IgD-negative memory B cell (primary cell): ENCODE measurements at regions not wholly inside any gene's neighbourhood (a gene's known extent, or its start where the extent isn't known, plus 50 kb on each side); places are given as distances from the start of the nearest gene placed in this dataset.

ENCODE experiments used
- H3K27ac Mint-ChIP-seq, 3 donors: one replicate each; pipeline ENCODE4 v1.8.0; 2020 to 2022; ENCODE audit warnings: mild to moderate bottlenecking in 3 of 3, mixed read lengths in 3 of 3, moderate library complexity in 1 of 3
- H3K27me3 Mint-ChIP-seq: one replicate; pipeline ENCODE4 v1.8.0; 2021; ENCODE audit warnings: mixed read lengths
- H3K36me3 Mint-ChIP-seq: one replicate; pipeline ENCODE4 v1.8.0; 2020; ENCODE audit warnings: mild to moderate bottlenecking, mixed read lengths
- H3K4me1 Mint-ChIP-seq, 3 donors: one replicate each; pipeline ENCODE4 v1.8.0; 2020 to 2022; ENCODE audit warnings: mixed read lengths in 3 of 3, mild to moderate bottlenecking in 1 of 3
- H3K4me3 Mint-ChIP-seq, 4 donors: one replicate each; pipeline ENCODE4 v1.8.0; 2020 to 2022; ENCODE audit warnings: mild to moderate bottlenecking in 4 of 4, mixed read lengths in 4 of 4, moderate library complexity in 3 of 4
- H3K9me3 Mint-ChIP-seq, 3 donors: one replicate each; pipeline ENCODE4 v1.8.0; 2020 to 2021; ENCODE audit warnings: mixed read lengths in 3 of 3, mild to moderate bottlenecking in 1 of 3

DNA sequence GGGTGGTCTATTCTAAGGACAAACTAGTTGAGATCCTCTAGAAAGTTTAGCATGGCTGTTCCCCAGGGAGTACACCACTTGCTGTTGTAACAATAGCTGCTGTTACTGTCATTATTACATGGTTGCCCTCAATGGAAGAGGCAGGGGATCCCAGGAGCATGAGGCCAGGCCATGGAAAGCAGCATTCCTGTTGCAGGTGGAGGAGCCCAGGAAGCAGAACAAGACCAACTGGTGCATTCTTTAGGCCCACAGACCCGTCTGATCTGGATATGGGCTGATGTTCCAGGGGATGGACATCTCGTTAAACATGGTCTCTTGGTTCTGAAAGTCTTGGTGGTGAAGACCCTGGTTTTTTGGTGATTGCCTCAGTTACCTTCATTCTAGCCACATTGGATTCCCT lies 109.2 kb upstream of the WSCD2 start:
- peaks cover 5% of the 10 kb centered on the region for H3K27me3 Mint-ChIP-seq
- no peak overlapping the region for H3K4me3 Mint-ChIP-seq
- no peaks in the 10 kb centered on the region for H3K36me3 Mint-ChIP-seq
- H3K27ac Mint-ChIP-seq = no peak overlapping the region
- H3K4me1 Mint-ChIP-seq = no peaks in the 10 kb centered on the region
- peaks cover 0 to 2% (median 0%) of the 10 kb centered on the region in 3 donors for H3K9me3 Mint-ChIP-seq

DNA sequence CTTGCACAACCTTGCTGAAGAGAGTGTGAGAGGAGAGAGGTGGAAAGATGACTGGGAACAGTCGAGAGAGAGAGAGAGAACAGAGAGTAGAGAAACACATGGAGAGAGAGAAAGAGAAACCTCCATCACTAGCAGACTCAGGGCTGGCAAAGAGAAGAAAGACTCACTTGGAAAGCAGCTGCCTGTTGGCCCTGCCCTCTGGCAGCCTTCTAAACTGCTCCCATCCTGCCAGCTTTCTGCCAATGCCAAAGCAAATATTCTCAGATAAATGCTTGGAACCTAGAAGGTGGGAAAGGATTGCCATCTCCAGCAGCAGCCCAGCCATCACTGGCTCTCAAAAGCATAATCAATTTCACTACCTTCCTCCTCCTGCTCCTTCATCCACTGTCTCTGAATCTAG lies 107.9 kb upstream of the WSCD2 start:
- peaks cover 5% of the 10 kb centered on the region for H3K27me3 Mint-ChIP-seq
- no peak overlapping the region for H3K27ac Mint-ChIP-seq
- peaks cover 0 to 2% (median 0%) of the 10 kb centered on the region in 3 donors for H3K9me3 Mint-ChIP-seq
- no peaks in the 10 kb centered on the region for H3K36me3 Mint-ChIP-seq
- no peak overlapping the region for H3K4me3 Mint-ChIP-seq
- no peaks in the 10 kb centered on the region for H3K4me1 Mint-ChIP-seq

DNA sequence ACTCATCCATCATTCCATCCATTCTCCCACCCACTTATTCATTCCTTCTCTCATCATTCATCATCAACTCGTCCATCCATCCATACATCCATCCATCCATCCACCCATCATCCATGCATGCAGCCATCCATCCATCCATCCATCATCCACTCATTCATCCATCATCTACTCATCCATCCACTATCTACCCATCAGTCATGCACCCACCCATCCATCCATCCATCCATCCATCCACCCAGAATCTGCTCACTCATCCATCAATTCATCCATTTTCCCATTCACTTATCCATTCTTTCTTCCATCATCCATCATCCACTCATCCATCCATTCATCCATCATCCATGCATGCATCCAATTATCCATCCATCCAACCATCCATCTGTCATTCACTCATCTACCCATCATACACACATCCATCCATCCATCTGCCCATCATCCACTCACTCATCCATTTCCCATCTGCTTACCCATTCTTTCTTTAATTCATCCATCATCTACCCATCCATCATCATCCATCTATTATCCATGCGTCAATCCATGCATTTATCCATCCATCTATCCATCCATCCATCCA lies 107.1 kb upstream of the WSCD2 start:
- Mint-ChIP-seq H3K9me3 (peaks cover 0 to 2% (median 0%) of the 10 kb centered on the region in 3 donors), H3K27me3 (peaks cover 5% of the 10 kb centered on the region), H3K4me1 (no peaks in the 10 kb centered on the region), H3K36me3 (no peaks in the 10 kb centered on the region), H3K27ac (no peak overlapping the region), H3K4me3 (no peak overlapping the region)

- Mint-ChIP-seq H3K9me3 (no peaks in the 10 kb centered on the region), H3K4me1 (peaks cover 0 to 2% (median 0%) of the 10 kb centered on the region in 3 donors), H3K4me3 (no peak overlapping the region), H3K36me3 (peaks cover 1% of the 10 kb centered on the region), H3K27ac (no peak overlapping the region), H3K27me3 (peaks cover 18% of the 10 kb centered on the region)
Measured at GRCh38 chr12:108029051-108029835, 99.8 kb upstream of the WSCD2 start.

- Mint-ChIP-seq H3K27ac (peak overlapping the region in 1 of 3 donors; percentile 9), H3K27me3 (peaks cover 27% of the 10 kb centered on the region), H3K36me3 (peaks cover 1% of the 10 kb centered on the region), H3K4me3 (no peak overlapping the region), H3K9me3 (no peaks in the 10 kb centered on the region), H3K4me1 (peaks cover 0 to 2% (median 0%) of the 10 kb centered on the region in 3 donors)
Measured at GRCh38 chr12:108033090-108033489, 96.0 kb upstream of the WSCD2 start.

DNA sequence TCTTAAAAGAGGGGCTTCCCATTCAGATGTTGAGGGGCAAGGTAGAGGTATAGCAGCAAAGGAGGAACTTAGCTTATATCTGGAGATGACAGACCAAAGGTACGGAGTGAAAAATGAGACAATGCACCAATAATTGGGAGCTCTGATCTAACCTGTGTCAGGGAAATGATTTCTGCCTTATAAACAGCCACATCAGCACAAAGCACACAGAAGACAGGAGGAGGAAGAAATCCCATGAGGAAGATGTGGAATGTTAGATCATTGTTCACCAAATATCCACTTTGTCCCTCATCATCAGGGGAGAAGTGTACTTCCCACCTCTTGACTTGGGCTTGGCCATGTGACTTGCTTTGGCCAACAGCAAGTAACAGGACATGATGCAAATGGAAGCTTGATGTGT lies 93.7 kb upstream of the WSCD2 start:
- Mint-ChIP-seq H3K27ac (no peak overlapping the region), H3K9me3 (no peaks in the 10 kb centered on the region), H3K4me1 (no peaks in the 10 kb centered on the region), H3K27me3 (peaks cover 21% of the 10 kb centered on the region), H3K4me3 (no peak overlapping the region), H3K36me3 (peaks cover 1% of the 10 kb centered on the region)

- no peak overlapping the region for H3K4me3 Mint-ChIP-seq
- no peaks in the 10 kb centered on the region for H3K9me3 Mint-ChIP-seq
- H3K36me3 Mint-ChIP-seq = no peaks in the 10 kb centered on the region
- peaks cover 21% of the 10 kb centered on the region for H3K27me3 Mint-ChIP-seq
- H3K27ac Mint-ChIP-seq = no peak overlapping the region
- no peaks in the 10 kb centered on the region for H3K4me1 Mint-ChIP-seq
Measured at GRCh38 chr12:108037960-108038359, 91.1 kb upstream of the WSCD2 start.

GRCh38 chr12:108039794-108040193 lies 89.3 kb upstream of the WSCD2 start:
- H3K4me1 Mint-ChIP-seq = no peaks in the 10 kb centered on the region
- no peaks in the 10 kb centered on the region for H3K36me3 Mint-ChIP-seq
- H3K27ac Mint-ChIP-seq = no peak overlapping the region
- H3K27me3 Mint-ChIP-seq = peaks cover 18% of the 10 kb centered on the region
- H3K9me3 Mint-ChIP-seq = no peaks in the 10 kb centered on the region
- no peak overlapping the region for H3K4me3 Mint-ChIP-seq

DNA sequence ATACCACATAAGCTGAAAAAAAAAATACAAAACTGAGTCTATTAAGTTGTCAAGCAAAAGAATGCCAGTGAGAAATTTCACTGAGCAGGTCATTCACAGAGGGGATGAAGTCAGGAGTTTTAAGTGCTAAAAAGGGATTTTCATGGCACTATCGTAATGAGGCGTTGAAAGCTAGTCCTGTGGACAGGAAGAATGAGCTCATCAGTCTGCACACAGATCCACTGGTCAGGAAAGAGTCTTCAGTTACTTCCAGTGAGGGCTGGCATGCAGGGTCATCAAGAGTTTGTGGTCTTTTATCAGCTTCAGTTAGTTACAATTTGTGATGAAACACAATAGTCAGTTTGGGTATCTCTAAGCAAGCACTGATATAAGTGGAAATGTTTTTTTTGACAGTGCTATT lies 88.1 kb upstream of the WSCD2 start:
- H3K36me3 Mint-ChIP-seq = no peaks in the 10 kb centered on the region
- no peaks in the 10 kb centered on the region for H3K4me1 Mint-ChIP-seq
- H3K27ac Mint-ChIP-seq = no peak overlapping the region
- peaks cover 15% of the 10 kb centered on the region for H3K27me3 Mint-ChIP-seq
- H3K9me3 Mint-ChIP-seq = no peaks in the 10 kb centered on the region
- no peak overlapping the region for H3K4me3 Mint-ChIP-seq

DNA sequence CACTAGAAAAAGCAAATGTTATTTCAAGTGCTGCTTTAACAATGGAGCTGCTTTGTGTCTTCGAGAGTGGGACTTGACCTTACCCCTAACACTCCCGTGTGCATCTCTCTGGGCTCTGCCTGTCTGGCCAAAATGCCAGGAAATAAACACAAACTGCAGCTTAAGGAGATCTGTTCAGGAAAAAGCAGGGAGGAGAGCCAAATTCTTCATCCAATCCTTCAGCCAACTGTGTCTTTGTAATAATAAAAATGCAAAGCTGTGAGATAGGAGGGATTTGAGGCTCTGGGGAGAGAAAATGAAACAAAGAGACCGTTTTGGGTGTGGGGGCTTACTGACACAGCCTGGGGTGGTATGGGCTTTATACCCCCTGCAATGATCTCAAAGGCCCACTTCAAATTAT lies 85.8 kb upstream of the WSCD2 start:
- Mint-ChIP-seq H3K4me3 (no peak overlapping the region), H3K9me3 (no peaks in the 10 kb centered on the region), H3K27ac (no peak overlapping the region), H3K27me3 (peaks cover 22% of the 10 kb centered on the region), H3K4me1 (peaks cover 0 to 7% (median 5%) of the 10 kb centered on the region in 3 donors), H3K36me3 (no peaks in the 10 kb centered on the region)

- Mint-ChIP-seq H3K4me1 (peaks cover 0 to 7% (median 5%) of the 10 kb centered on the region in 3 donors), H3K36me3 (no peaks in the 10 kb centered on the region), H3K27ac (no peak overlapping the region), H3K27me3 (peaks cover 22% of the 10 kb centered on the region), H3K9me3 (no peaks in the 10 kb centered on the region), H3K4me3 (no peak overlapping the region)
Measured at GRCh38 chr12:108043750-108044533, 85.1 kb upstream of the WSCD2 start.

DNA sequence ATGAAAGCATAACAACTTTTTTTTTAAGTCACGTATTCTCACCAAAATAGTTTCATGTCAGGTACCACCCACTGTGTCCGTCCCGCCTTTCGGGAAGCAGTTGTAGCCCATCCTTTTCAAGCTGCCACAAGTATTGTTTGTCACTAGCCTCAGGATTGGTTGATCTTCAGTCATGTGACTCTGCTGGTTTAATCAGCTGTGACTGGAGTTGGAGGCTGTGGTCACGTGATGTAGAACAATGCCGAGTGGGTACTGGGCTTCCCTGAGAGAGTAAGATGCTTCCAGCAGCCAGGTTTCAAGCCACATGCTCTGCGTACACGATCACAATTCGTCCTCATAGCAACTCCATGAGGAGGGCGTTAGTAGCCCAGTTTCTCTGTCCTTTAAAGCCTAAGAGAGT lies 83.0 kb upstream of the WSCD2 start:
- Mint-ChIP-seq H3K27me3 (peaks cover 20% of the 10 kb centered on the region), H3K27ac (no peak overlapping the region), H3K4me1 (peaks cover 0 to 7% (median 5%) of the 10 kb centered on the region in 3 donors), H3K36me3 (no peaks in the 10 kb centered on the region), H3K4me3 (no peak overlapping the region), H3K9me3 (peaks cover 0 to 1% (median 0%) of the 10 kb centered on the region in 3 donors)

GRCh38 chr12:108046650-108047049 lies 82.4 kb upstream of the WSCD2 start:
- Mint-ChIP-seq H3K27ac (no peak overlapping the region), H3K4me1 (peaks cover 0 to 7% (median 5%) of the 10 kb centered on the region in 3 donors), H3K36me3 (no peaks in the 10 kb centered on the region), H3K27me3 (peaks cover 20% of the 10 kb centered on the region), H3K4me3 (no peak overlapping the region), H3K9me3 (peaks cover 0 to 1% (median 0%) of the 10 kb centered on the region in 3 donors)

- Mint-ChIP-seq H3K4me3 (peak overlapping the region in 1 of 4 donors; percentile 49), H3K4me1 (peaks cover 0 to 7% (median 5%) of the 10 kb centered on the region in 3 donors), H3K27ac (no peak overlapping the region), H3K27me3 (peaks cover 20% of the 10 kb centered on the region), H3K36me3 (no peaks in the 10 kb centered on the region), H3K9me3 (peaks cover 0 to 1% (median 0%) of the 10 kb centered on the region in 3 donors)
Measured at GRCh38 chr12:108047071-108047550, 82.0 kb upstream of the WSCD2 start.

DNA sequence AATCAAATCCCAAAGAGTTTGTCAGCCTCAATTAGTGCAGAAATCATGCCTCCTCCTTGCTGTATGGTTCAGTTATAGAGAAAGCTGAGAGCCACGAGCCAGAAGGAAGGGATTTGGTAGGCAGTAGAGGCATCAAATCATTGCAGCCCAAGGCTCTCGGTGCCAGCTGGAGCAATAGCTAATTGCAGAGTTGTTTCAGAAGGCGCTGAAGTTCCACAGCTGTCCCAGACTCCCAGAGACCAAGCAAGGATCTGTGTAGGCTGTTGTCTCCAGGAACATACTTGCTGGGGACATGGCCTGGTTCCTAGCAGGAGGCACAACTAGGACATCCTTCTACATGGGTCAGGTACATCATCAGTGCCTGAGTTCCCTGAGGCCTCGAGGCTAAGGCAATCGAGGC lies 80.4 kb upstream of the WSCD2 start:
- Mint-ChIP-seq H3K27me3 (peaks cover 19% of the 10 kb centered on the region), H3K9me3 (peaks cover 0 to 4% (median 0%) of the 10 kb centered on the region in 3 donors), H3K27ac (no peak overlapping the region), H3K4me3 (no peak overlapping the region), H3K36me3 (no peaks in the 10 kb centered on the region), H3K4me1 (peaks cover 0 to 7% (median 5%) of the 10 kb centered on the region in 3 donors)
